PC-9 (cell line): ENCODE measurements at regions not wholly inside any gene's neighbourhood (a gene's known extent, or its start where the extent isn't known, plus 50 kb on each side); places are given as distances from the start of the nearest gene placed in this dataset.

Source experiments
- BruUV-seq: library from RNA; stranded (reverse); fragments of 400-500 nt; replicated peaks from 2 replicates; lab custom pipeline; 2021; lab: Mats Ljungman, UMichigan
- CTCF ChIA-PET: fragments of 300-600 bp; sonication (Branson Sonifier 250); formaldehyde crosslinking; loops from one replicate; lab custom pipeline; 2022; ENCODE audit warnings: antibody characterized with exemption; lab: Charles Lee
- POLR2A ChIA-PET: fragments of 300-600 bp; sonication (Branson Sonifier 250); formaldehyde crosslinking; loops from one replicate; lab custom pipeline; 2022; ENCODE audit warnings: antibody characterized with exemption; ENCODE audit not compliant: unreplicated experiment; lab: Charles Lee
- DNase-seq, 2 experiments: peaks; one replicate each; pipeline versions ENCODE4 v3.0.0 to v3.0.0-alpha.2; 2015 to 2022; ENCODE audit warnings: mixed read lengths in 1 of 2
- H2AFZ ChIP-seq: fragments of 200-600 bp; sonication (generic); 2 replicates; pipeline ENCODE4 v1.8.1; 2017; ENCODE audit warnings: antibody characterized with exemption
- H3F3A ChIP-seq: fragments of 200-600 bp; sonication (generic); 2 replicates; pipeline ENCODE4 v1.8.1; 2017; ENCODE audit warnings: antibody characterized with exemption, mild to moderate bottlenecking, low read depth; ENCODE audit not compliant: insufficient read depth
- H3K27ac ChIP-seq: fragments of 200-600 bp; sonication (generic); 2 replicates; pipeline ENCODE4 v1.6.1; 2016; ENCODE audit warnings: mixed run types
- H3K27me3 ChIP-seq: fragments of 200-600 bp; sonication (generic); 2 replicates; pipeline ENCODE4 v1.6.1; 2016; ENCODE audit warnings: low read depth, mixed run types; ENCODE audit not compliant: insufficient read depth
- H3K36me3 ChIP-seq: fragments of 200-600 bp; sonication (generic); 2 replicates; pipeline ENCODE4 v1.6.1; 2016; ENCODE audit warnings: low read depth, mixed run types
- H3K4me1 ChIP-seq: fragments of 200-600 bp; sonication (generic); replicated peaks from 2 replicates; pipeline ENCODE4 v1.6.1; 2016; ENCODE audit warnings: mixed run types; ENCODE audit not compliant: insufficient read depth
- H3K4me2 ChIP-seq: fragments of 200-600 bp; sonication (generic); 2 replicates; pipeline ENCODE4 v1.6.1; 2017; ENCODE audit warnings: mixed run types
- H3K4me3 ChIP-seq: fragments of 200-600 bp; sonication (generic); 2 replicates; pipeline ENCODE4 v1.6.1; 2016; ENCODE audit warnings: mixed run types
- H3K79me2 ChIP-seq: fragments of 200-600 bp; sonication (generic); 2 replicates; pipeline ENCODE4 v1.6.1; 2017; ENCODE audit warnings: low read depth, mixed run types
- H3K9me2 ChIP-seq: fragments of 200-600 bp; sonication (generic); 2 replicates; pipeline ENCODE4 v1.8.1; 2017; ENCODE audit warnings: mild to moderate bottlenecking; ENCODE audit not compliant: insufficient read depth
- H3K9me3 ChIP-seq: fragments of 200-600 bp; sonication (generic); 2 replicates; pipeline ENCODE4 v1.8.1; 2016; ENCODE audit warnings: low read depth; ENCODE audit not compliant: insufficient read depth
- H4K20me1 ChIP-seq: fragments of 200-600 bp; sonication (generic); 2 replicates; pipeline ENCODE4 v1.8.1; 2017; ENCODE audit not compliant: insufficient read depth
- CTCF ChIP-seq: fragments of 200-600 bp; sonication (generic); conservative IDR thresholded peaks from 2 replicates; pipeline ENCODE4 v1.6.1; 2017; ENCODE audit warnings: mixed run types, antibody characterized with exemption, mild to moderate bottlenecking, moderate library complexity
- EZH2 ChIP-seq: fragments of 200-600 bp; sonication (generic); IDR thresholded peaks from 2 replicates; pipeline ENCODE4 v1.8.0; 2017; ENCODE audit warnings: antibody characterized with exemption, low read depth
- intact Hi-C: fragments of 100-400 bp; cut with micrococcal nuclease; formaldehyde crosslinking; loops from one replicate; pipeline ENCODE4 v1.10.0; 2022; ENCODE audit not compliant: unreplicated experiment

GRCh38 chr20:21570285-21570992, 56.6 kb upstream of the NKX2-2 start:
- no peaks in the 10 kb centered on the region for H3K9me3 ChIP-seq
- TF ChIP-seq EZH2 (no peak), CTCF (no peak)
- H3K9me2 ChIP-seq, result no peaks in the 10 kb centered on the region
- ChIA-PET POLR2A (no interaction called here), CTCF (no interaction called here)
- H3K79me2 ChIP-seq, result no peaks in the 10 kb centered on the region
- H3K27ac ChIP-seq, result no peak overlapping the region
- no peak overlapping the region for H2AFZ ChIP-seq
- H3F3A ChIP-seq, result no peaks in the 10 kb centered on the region
- BruUV-seq, result no TSS peak
- H4K20me1 ChIP-seq, result no peaks in the 10 kb centered on the region
- no peak overlapping the region for H3K4me3 ChIP-seq
- no peaks in the 10 kb centered on the region for H3K4me1 ChIP-seq
- H3K4me2 ChIP-seq, result no peak overlapping the region
- no peaks in the 10 kb centered on the region for H3K36me3 ChIP-seq
- no peak for DNase-seq
- intact Hi-C loops, result loop anchor here (5.0 kb wide), 1 partner anchor 708 kb away; no protein-coding TSS in a partner anchor
- peaks cover 45% of the 10 kb centered on the region for H3K27me3 ChIP-seq

GRCh38 chr20:21569586-21569985, 55.7 kb upstream of the NKX2-2 start:
- no peak overlapping the region for H3K27ac ChIP-seq
- peaks cover 44% of the 10 kb centered on the region for H3K27me3 ChIP-seq
- no peaks in the 10 kb centered on the region for H3K9me2 ChIP-seq
- no peak overlapping the region for H3K4me3 ChIP-seq
- intact Hi-C loops, result no loop called here
- H3K36me3 ChIP-seq, result no peaks in the 10 kb centered on the region
- no peak overlapping the region for H2AFZ ChIP-seq
- H3K4me1 ChIP-seq, result no peaks in the 10 kb centered on the region
- no peaks in the 10 kb centered on the region for H3K9me3 ChIP-seq
- H3K79me2 ChIP-seq, result no peaks in the 10 kb centered on the region
- H3K4me2 ChIP-seq, result no peak overlapping the region
- no TSS peak for BruUV-seq
- TF ChIP-seq EZH2 (no peak), CTCF (no peak)
- no peaks in the 10 kb centered on the region for H4K20me1 ChIP-seq
- no peaks in the 10 kb centered on the region for H3F3A ChIP-seq
- ChIA-PET CTCF (no interaction called here), POLR2A (no interaction called here)
- DNase-seq, result no peak

DNA sequence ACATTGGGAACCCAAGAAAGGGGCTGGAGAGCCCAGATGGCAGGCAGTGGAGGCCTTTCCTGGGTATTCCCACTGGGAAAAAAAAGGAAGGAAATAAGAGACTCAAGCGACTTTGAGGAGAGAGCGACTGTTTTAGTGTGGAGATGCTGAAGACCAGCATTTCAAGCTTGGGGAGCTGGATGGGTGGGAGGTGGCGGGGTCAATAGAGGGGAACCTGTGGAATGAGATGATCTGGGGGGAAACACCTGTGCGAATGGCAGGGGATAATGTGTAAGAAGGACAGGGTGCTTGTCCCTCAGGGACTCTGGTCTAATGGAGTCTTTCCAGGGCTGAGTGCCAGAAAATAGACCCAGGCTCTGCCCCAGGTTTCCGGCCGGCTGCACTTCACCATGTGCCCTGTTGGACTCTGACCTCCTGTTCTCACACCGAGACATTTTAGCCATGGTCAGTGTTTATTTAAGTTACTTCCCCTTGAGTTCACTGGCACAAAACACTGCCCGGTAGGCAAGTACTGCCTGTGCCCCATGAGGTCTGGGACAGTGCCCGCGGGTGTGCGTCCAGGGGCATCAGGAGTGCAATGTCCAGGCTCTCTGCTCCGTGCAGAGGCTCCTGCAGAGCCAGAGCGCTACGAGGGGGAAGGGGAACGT, 50.4 kb upstream of the NKX2-2 start:
- no peak for TF ChIP-seq EZH2
- no peak for TF ChIP-seq CTCF
- POLR2A ChIA-PET, result no interaction called here

More for the DNA sequence above, 50.4 kb upstream of the NKX2-2 start:
- Histone ChIP-seq H3K36me3 (no peaks in the 10 kb centered on the region), H3F3A (no peaks in the 10 kb centered on the region), H2AFZ (no peak overlapping the region), H3K27ac (no peak overlapping the region), H3K9me2 (no peaks in the 10 kb centered on the region), H3K4me3 (no peak overlapping the region), H3K4me2 (no peak overlapping the region), H3K9me3 (no peaks in the 10 kb centered on the region), H4K20me1 (no peaks in the 10 kb centered on the region), H3K27me3 (peaks cover 64% of the 10 kb centered on the region), H3K4me1 (no peaks in the 10 kb centered on the region), H3K79me2 (no peaks in the 10 kb centered on the region)
- no TSS peak for BruUV-seq
- intact Hi-C loops, result no loop called here
- CTCF ChIA-PET, result no interaction called here
- no peak for DNase-seq
